GM21619 (cell line): ENCODE measurements at regions not wholly inside any gene's neighbourhood (a gene's known extent, or its start where the extent isn't known, plus 50 kb on each side); places are given as distances from the start of the nearest gene placed in this dataset.

Source experiments
- ATAC-seq: cut with Tn5 transposase; IDR thresholded peaks from one replicate; pipeline ENCODE4 v1.9.1; 2021; ENCODE audit not compliant: unreplicated experiment

GRCh38 chr11:91773090-91773489, 451.5 kb upstream of the FAT3 start:
- no peak for ATAC-seq

GRCh38 chr11:91771961-91772360, 452.7 kb upstream of the FAT3 start:
- no peak for ATAC-seq

- no peak for ATAC-seq
Measured at GRCh38 chr11:91768783-91769182, 455.8 kb upstream of the FAT3 start.

- ATAC-seq = no peak
Measured at GRCh38 chr11:91763331-91763730, 461.3 kb upstream of the FAT3 start.

- ATAC-seq = no peak
Measured at GRCh38 chr11:91761406-91762025, 463.1 kb upstream of the FAT3 start.

GRCh38 chr11:91756829-91757480, 467.7 kb upstream of the FAT3 start:
- ATAC-seq = no peak

- no peak for ATAC-seq
Measured at GRCh38 chr11:91755951-91756707, 468.5 kb upstream of the FAT3 start.

GRCh38 chr11:91755526-91755925, 469.1 kb upstream of the FAT3 start:
- no peak for ATAC-seq

- ATAC-seq = no peak
Measured at GRCh38 chr11:91749251-91749650, 475.4 kb upstream of the FAT3 start.

GRCh38 chr11:91742155-91742554, 482.5 kb upstream of the FAT3 start:
- no peak for ATAC-seq

- ATAC-seq = no peak
Measured at GRCh38 chr11:91731051-91731450, 493.6 kb upstream of the FAT3 start.

GRCh38 chr11:91730620-91731019, 494.0 kb upstream of the FAT3 start:
- no peak for ATAC-seq

- no peak for ATAC-seq
Measured at GRCh38 chr11:91730057-91730456, 494.6 kb upstream of the FAT3 start.

GRCh38 chr11:91717169-91717568, 507.4 kb upstream of the FAT3 start:
- ATAC-seq = no peak

GRCh38 chr11:91707652-91708482, 516.8 kb upstream of the FAT3 start:
- no peak for ATAC-seq

- no peak for ATAC-seq
Measured at GRCh38 chr11:91703042-91703441, 521.6 kb upstream of the FAT3 start.

- no peak for ATAC-seq
Measured at GRCh38 chr11:91700854-91701253, 523.8 kb upstream of the FAT3 start.

- no peak for ATAC-seq
Measured at GRCh38 chr11:91698845-91699244, 525.8 kb upstream of the FAT3 start.

GRCh38 chr11:91694331-91694730, 530.3 kb upstream of the FAT3 start:
- ATAC-seq = no peak

GRCh38 chr11:91691872-91692271, 532.7 kb upstream of the FAT3 start:
- no peak for ATAC-seq

- no peak for ATAC-seq
Measured at GRCh38 chr11:91688672-91689071, 535.9 kb upstream of the FAT3 start.
